ENCODE measurements at regions not wholly inside any gene's neighbourhood (a gene's known extent, or its start where the extent isn't known, plus 50 kb on each side); places are given as distances from the start of the nearest gene placed in this dataset.

- no peak for DNase-seq (ENCODE audit: low read depth in 2 of 3, low spot score in 2 of 3)
Measured at GRCh38 chr2:121955426-121955825, 200.0 kb downstream of the TSN start.

GRCh38 chr2:121955872-121956271, 200.4 kb downstream of the TSN start:
- no peak for DNase-seq (ENCODE audit: low read depth in 2 of 3, low spot score in 2 of 3)

- no peak for DNase-seq (ENCODE audit: low read depth in 2 of 3, low spot score in 2 of 3)
Measured at GRCh38 chr2:121960251-121960650, 204.8 kb downstream of the TSN start.

GRCh38 chr2:121961761-121962160, 206.3 kb downstream of the TSN start:
- DNase-seq (ENCODE audit: low read depth in 2 of 3, low spot score in 2 of 3), result no peak

- DNase-seq (ENCODE audit: low read depth in 2 of 3, low spot score in 2 of 3), result no peak
Measured at GRCh38 chr2:121965661-121966060, 210.2 kb downstream of the TSN start.

GRCh38 chr2:121966663-121967062, 211.2 kb downstream of the TSN start:
- DNase-seq (ENCODE audit: low read depth in 2 of 3, low spot score in 2 of 3), result no peak

GRCh38 chr2:121969166-121969565, 213.7 kb downstream of the TSN start:
- peak in 1 of 3 donors; percentile 44 for DNase-seq (ENCODE audit: low read depth in 2 of 3, low spot score in 2 of 3)

GRCh38 chr2:121969766-121970639, 214.6 kb downstream of the TSN start:
- DNase-seq (ENCODE audit: low read depth in 2 of 3, low spot score in 2 of 3), result no peak

- no peak for DNase-seq (ENCODE audit: low read depth in 2 of 3, low spot score in 2 of 3)
Measured at GRCh38 chr2:121972203-121972602, 216.8 kb downstream of the TSN start.

- DNase-seq (ENCODE audit: low read depth in 2 of 3, low spot score in 2 of 3), result peak; percentile 31 to 93 (median 76)
Measured at GRCh38 chr2:121974897-121975661, 219.6 kb downstream of the TSN start.

- no peak for DNase-seq (ENCODE audit: low read depth in 2 of 3, low spot score in 2 of 3)
Measured at GRCh38 chr2:121976926-121977325, 221.5 kb downstream of the TSN start.

- no peak for DNase-seq (ENCODE audit: low read depth in 2 of 3, low spot score in 2 of 3)
Measured at GRCh38 chr2:121977326-121977725, 221.9 kb downstream of the TSN start.

- no peak for DNase-seq (ENCODE audit: low read depth in 2 of 3, low spot score in 2 of 3)
Measured at GRCh38 chr2:121992700-121993099, 237.2 kb downstream of the TSN start.

- no peak for DNase-seq (ENCODE audit: low read depth in 2 of 3, low spot score in 2 of 3)
Measured at GRCh38 chr2:121993682-121994081, 238.2 kb downstream of the TSN start.

- no peak for DNase-seq (ENCODE audit: low read depth in 2 of 3, low spot score in 2 of 3)
Measured at GRCh38 chr2:121994238-121995206, 239.1 kb downstream of the TSN start.

- DNase-seq (ENCODE audit: low read depth in 2 of 3, low spot score in 2 of 3), result peak in 1 of 3 donors; percentile 21
Measured at GRCh38 chr2:121998751-121999150, 243.3 kb downstream of the TSN start.

GRCh38 chr2:121999264-121999663, 243.8 kb downstream of the TSN start:
- peak in 2 of 3 donors; percentile 65 to 91 for DNase-seq (ENCODE audit: low read depth in 2 of 3, low spot score in 2 of 3)

GRCh38 chr2:122000556-122001340, 245.3 kb downstream of the TSN start:
- no peak for DNase-seq (ENCODE audit: low read depth in 2 of 3, low spot score in 2 of 3)

- no peak for DNase-seq (ENCODE audit: low read depth in 2 of 3, low spot score in 2 of 3)
Measured at GRCh38 chr2:122001441-122001874, 246.0 kb downstream of the TSN start.

Data from hematopoietic multipotent progenitor cell (in vitro differentiated cells).